GM12891 (cell line): ENCODE measurements at regions not wholly inside any gene's neighbourhood (a gene's known extent, or its start where the extent isn't known, plus 50 kb on each side); places are given as distances from the start of the nearest gene placed in this dataset.
A peak's percentile ranks its signal among the peaks of the same experiment; 100 is the strongest.
"Not testable (repeated sequence)": the region's sequence is repeated elsewhere in the genome, so short reads cannot be mapped to it uniquely, and the experiment has no call there.

Source experiments
- DNase-seq: peaks from one replicate; pipeline ENCODE4 v3.0.0; 2011; ENCODE audit warnings: low spot score; ENCODE audit not compliant: insufficient read length
- FAIRE-seq: peaks from 2 replicates; lab custom pipeline; 2011; peaks lifted over from hg19 to GRCh38; lab: Jason Lieb, UNC
- PAX5 ChIP-seq: IDR thresholded peaks from 2 replicates; pipeline ENCODE4 v1.6.1; 2011; ENCODE audit warnings: low read length, moderate library complexity, mild to moderate bottlenecking; ENCODE audit not compliant: insufficient read depth, severe bottlenecking
- POLR2A ChIP-seq: IDR thresholded peaks from 2 replicates; pipeline ENCODE4 v1.6.1; 2011; ENCODE audit warnings: low read depth, low read length, control low read depth
- POLR2AphosphoS5 ChIP-seq: IDR thresholded peaks from 2 replicates; pipeline ENCODE4 v1.6.1; 2011; ENCODE audit warnings: low read depth, low read length, control low read depth
- POU2F2 ChIP-seq: IDR thresholded peaks from 2 replicates; pipeline ENCODE4 v1.6.1; 2011; ENCODE audit warnings: low read depth, mild to moderate bottlenecking, control low read depth, low read length, moderate library complexity
- SPI1 ChIP-seq: IDR thresholded peaks from 2 replicates; pipeline ENCODE4 v1.6.1; 2011; ENCODE audit warnings: low read depth, low read length, control low read depth
- TAF1 ChIP-seq: IDR thresholded peaks from 2 replicates; pipeline ENCODE4 v1.6.1; 2011; ENCODE audit warnings: low read depth, low read length, control low read depth

DNA sequence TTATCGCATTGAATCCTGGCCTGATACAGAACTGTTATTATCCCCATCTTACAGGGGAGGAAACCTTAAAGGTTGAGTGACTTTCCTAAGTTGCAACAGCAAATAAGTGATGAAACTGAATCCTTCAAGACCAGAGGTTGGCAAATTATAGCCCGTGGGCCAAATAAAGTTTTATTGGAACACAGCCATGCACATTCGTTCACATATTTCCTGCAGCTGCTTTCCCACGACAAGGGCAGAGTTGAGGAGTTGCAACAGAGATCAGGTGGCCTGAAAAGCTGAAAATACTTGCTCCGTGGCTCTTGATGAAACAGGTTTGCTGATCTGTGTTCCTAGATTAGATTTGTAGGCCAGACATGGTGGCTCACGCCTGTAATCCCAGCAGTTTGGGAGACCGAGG, 126.7 kb downstream of the PHETA1 start:
- FAIRE-seq (no peak), DNase-seq (no peak)
- no peak for TF ChIP-seq POLR2AphosphoS5
- TF ChIP-seq TAF1 = no peak
- no peak for TF ChIP-seq POLR2A
- no peak for TF ChIP-seq PAX5
- no peak for TF ChIP-seq POU2F2
- no peak for TF ChIP-seq SPI1

DNA sequence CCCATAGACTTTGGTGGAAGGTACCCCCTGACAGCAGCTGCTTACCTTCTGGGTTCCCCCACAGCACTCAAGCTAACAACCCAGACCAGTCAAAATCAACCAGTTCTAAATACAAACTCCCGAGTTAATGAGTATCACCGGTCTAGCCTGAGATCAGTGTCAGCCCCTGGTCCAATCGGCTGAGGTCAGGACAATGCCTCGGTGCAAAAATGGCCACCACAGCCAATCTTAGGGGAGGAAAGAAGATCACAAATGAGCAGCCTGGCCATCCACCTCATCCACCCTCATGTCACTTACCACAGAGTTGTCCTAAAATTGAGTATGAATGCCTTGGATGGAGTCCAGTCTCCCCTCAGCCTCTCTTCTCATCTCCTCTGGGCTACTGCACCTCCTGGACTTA, 128.5 kb downstream of the PHETA1 start:
- FAIRE-seq = no peak
- TF ChIP-seq POLR2AphosphoS5 (no peak), SPI1 (no peak), POLR2A (no peak), PAX5 (no peak), TAF1 (no peak), POU2F2 (no peak)
- DNase-seq = no peak

DNA sequence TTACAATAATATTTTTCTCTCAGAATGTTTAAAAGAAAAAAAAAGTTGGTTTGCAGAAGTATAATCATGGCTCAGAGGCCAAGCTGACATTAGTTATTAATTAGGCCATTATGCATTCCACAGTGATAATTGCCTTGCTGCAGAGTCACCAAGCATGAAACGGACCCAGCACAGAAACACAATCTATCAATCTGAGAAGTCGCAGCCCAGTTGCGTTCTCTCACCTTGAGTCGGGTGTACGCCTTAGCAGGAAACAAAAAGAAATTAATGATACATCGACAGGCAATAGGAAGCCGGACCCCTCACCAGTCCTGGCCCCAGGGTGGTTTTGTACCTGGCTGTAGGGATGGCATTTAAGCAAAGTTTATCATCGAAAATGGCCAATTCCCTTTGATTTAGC, 129.7 kb downstream of the PHETA1 start:
- FAIRE-seq (no peak), DNase-seq (no peak)
- TF ChIP-seq POLR2AphosphoS5 = no peak
- TF ChIP-seq POU2F2 = no peak
- no peak for TF ChIP-seq PAX5
- no peak for TF ChIP-seq TAF1
- TF ChIP-seq SPI1 = no peak
- no peak for TF ChIP-seq POLR2A

DNA sequence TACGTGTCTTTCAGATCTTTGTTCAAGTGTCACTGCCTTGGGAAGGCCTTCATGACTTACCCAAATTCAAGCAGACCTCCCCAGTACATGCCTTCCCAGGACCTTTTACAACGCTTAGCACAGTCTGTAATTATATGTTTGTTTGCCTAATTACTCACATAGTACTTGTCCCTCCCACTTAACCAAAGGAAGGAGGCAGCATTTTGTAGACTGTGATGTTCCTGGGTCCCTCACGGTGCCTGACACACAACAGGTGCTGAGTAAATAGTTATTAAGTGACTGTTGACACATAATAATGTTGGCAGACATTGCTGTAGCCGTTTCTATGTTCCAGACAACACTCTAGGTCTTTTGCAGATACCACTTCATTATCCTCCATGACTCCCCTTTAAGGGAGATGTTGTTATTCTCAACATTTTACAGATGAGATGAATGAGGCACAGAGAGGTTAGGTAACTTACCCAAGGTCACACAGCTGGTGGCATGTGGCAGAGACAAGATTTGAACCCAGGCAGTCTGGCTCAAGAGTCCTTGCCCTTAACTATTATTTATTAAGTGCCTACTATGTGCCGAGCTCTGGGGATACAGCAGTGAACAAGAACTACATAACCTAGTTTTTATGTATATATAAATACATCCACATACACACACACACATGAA, 130.7 kb downstream of the PHETA1 start:
- TF ChIP-seq POLR2A = no peak
- no peak for TF ChIP-seq PAX5
- TF ChIP-seq SPI1 = no peak
- TF ChIP-seq POLR2AphosphoS5 = no peak
- no peak for TF ChIP-seq TAF1
- TF ChIP-seq POU2F2 = no peak
- FAIRE-seq = no peak
- DNase-seq = no peak

DNA sequence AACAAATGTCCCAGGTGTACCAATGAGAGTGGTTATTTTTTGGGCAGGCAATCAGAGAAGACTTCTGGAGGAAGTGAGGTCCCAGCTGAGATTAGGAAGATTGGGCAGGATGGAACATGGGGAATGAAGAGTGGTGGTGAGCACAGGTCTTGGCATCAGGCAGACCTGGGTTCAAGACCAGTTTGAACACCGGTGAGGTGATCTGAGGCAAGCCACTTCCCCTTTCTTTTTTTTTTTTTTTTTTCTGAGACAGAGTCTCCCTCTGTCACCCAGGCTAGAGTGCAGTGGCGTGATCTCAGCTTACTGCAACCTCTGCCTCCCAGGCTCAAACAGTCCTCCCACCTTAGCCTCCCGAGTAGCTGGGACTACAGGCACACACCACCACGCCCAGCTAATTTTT, 134.4 kb downstream of the PHETA1 start:
- DNase-seq, FAIRE-seq: not testable (repeated sequence)
- TF ChIP-seq SPI1 = peak; percentile 41; the same call in 1 of the 2 replicates

DNA sequence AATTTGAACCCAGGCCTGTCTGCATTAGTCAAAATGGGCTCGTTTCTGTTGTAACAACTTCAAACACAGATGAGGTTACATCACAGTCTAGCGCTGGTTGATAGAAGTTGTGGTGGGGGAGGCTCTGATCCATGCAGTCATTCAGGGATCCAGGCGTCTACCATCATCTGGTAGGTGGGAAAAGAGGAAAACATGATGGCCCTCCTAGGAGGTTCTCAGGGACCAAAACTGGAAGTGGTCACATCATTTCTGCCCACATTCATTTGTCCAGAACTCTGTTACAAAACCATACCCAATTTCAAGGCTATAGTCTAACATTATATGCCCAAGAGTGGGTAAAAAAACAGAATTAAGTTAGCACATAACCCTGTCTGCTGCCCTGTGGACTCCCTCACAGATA, 135.1 kb downstream of the PHETA1 start:
- TF ChIP-seq PAX5 (no peak), SPI1 (no peak), POLR2AphosphoS5 (no peak), POU2F2 (no peak), TAF1 (no peak), POLR2A (no peak)
- DNase-seq = no peak
- no peak for FAIRE-seq

DNA sequence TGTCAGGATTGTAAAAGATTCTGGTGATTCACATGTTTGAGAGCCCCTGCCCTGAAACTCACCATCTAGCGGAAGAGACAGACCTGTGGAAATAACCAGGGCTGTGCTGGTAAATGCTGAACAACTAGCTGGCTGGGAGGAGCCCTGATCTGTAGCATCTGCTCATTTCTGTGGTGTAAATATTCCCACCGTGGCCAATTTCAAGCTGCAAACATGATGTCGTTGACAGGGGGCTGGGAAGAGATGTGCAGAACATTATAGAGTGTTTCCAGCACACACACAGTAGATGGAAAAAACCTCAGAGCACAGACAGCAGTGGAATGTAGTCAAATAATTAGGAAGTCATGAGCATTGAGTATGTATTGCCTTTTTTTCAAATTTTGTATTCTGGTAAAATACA, 138.2 kb downstream of the PHETA1 start:
- no peak for FAIRE-seq
- no peak for DNase-seq
- no peak for TF ChIP-seq PAX5
- TF ChIP-seq SPI1 = no peak
- no peak for TF ChIP-seq POLR2AphosphoS5
- no peak for TF ChIP-seq POLR2A
- no peak for TF ChIP-seq TAF1
- TF ChIP-seq POU2F2 = no peak

DNA sequence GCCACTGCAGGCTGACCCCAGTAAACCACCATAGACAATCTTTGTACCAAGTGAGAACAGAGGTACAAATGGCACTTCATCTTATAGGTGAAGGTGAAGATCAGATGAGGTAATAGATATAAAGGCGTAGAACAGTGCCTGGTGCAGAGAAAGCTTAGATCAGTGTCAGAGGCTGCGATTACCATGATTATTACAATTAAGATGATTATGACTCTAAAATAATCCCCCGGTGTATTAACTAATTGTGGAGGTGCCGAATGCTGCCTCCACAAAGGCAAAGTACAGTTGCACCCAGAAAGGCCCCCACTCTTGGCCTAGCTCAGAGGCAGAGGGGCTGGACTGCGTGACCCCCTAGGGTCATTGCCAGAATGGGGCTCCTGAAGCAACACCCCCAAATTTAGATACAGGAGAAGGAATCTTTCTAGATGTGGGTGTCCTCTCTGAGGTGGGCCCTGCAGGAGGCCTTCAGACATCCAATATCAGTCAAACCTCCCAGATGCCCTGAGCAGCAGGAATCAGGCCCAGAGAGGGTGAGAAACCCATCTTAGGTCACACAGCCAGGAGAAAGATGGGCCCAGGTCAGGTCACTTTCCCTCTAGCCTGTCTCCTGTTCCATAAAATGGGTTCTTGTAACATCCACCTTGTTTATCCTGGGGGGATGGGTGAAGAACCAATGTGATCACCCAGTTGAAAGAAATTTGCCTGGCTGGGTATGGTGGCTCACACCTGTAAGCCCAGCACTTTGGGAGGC, 139.8 kb downstream of the PHETA1 start:
- FAIRE-seq (no peak), DNase-seq (no peak)
- TF ChIP-seq POLR2A = no peak
- TF ChIP-seq POLR2AphosphoS5 = no peak
- TF ChIP-seq PAX5 = no peak
- no peak for TF ChIP-seq SPI1
- TF ChIP-seq POU2F2 = no peak
- TF ChIP-seq TAF1 = no peak

DNA sequence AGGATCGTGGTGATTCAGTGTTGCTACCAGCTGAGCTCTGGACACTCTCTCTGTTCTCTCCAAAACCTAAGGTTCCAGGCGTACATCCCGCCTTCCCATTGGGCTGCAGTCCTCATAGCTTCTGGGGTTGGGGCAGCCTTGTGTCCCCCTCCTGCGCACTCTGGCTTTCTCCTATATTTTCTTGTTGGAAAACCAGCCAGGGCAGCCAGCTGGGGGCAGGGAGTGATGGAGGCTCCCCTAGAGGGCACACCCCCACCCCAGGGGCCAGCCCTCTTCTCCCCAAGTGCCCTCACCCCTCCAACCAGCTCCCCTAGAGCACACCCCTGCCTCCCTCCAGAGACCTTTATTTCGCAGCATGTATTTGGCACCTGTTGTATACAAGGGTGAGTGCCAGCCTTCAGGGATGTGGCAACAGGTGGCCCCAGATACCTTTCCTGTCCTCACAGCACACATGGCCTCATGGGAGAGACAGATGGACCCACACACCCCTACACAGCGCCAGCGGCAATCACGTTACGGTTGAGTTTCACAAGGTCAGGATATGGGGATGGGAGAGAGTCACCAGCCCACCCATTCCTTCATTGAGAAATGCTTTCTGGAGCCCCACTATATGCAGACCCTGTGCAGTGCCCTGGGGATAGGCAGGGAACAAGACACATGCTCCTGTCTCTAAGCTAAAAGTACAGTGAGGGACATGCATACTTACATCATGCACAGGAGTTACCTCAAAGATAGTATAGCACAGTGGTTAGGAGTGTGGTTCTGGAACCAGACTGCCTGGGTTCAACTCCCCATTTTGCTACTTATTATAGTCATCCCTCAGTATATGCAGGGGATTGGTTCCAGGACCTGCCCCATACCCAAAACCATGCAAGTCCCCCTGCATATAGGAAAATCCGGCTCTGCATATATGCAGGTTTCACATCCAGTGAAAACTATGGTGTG, 141.1 kb downstream of the PHETA1 start:
- FAIRE-seq = no peak
- TF ChIP-seq PAX5 (no peak), POU2F2 (no peak), SPI1 (no peak), TAF1 (no peak), POLR2A (no peak), POLR2AphosphoS5 (no peak)
- no peak for DNase-seq

DNA sequence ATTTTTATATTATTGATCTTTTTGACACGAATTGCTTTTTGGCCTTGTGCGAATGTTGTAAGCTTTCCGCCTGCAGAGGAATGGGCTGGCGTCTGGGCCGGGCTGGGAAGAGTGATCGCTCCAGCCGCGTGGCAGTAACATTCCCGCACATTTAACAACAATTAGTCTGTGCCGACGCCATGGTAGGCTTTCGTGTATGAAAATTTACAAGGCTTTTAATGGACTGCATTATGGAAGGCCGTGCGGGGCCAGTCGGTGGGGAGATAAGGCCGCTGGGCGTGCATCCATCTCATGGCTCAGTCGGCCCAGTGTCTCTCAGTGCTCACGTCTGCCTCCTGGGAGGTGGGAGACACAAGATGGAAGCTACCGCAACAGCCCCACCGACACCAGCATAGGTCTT, 142.2 kb downstream of the PHETA1 start:
- FAIRE-seq (no peak), DNase-seq (no peak)
- no peak for TF ChIP-seq TAF1
